ENCODE measurements at regions not wholly inside any gene's neighbourhood (a gene's known extent, or its start where the extent isn't known, plus 50 kb on each side); places are given as distances from the start of the nearest gene placed in this dataset.

GRCh38 chr3:144650380-144650779, 678.8 kb downstream of the DIPK2A start:
- no peaks in the 10 kb centered on the region for H3K27me3 ChIP-seq (ENCODE audit: insufficient read depth, insufficient read length)
- DNase-seq (ENCODE audit: low read depth, low spot score), result no peak

GRCh38 chr3:144652573-144652972, 681.0 kb downstream of the DIPK2A start:
- Histone ChIP-seq H3K9me3 (ENCODE audit: insufficient read depth, low read length) (no peaks in the 10 kb centered on the region), H3K27me3 (ENCODE audit: insufficient read depth, insufficient read length) (no peaks in the 10 kb centered on the region), H3K36me3 (ENCODE audit: insufficient read depth, insufficient read length, low read length) (no peaks in the 10 kb centered on the region), H3K4me1 (ENCODE audit: insufficient read depth, insufficient read length) (no peaks in the 10 kb centered on the region), H3K9ac (ENCODE audit: insufficient read length, low read depth) (no peak overlapping the region), H3K4me3 (ENCODE audit: insufficient read length, low read depth) (no peak overlapping the region)
- DNase-seq (ENCODE audit: low read depth, low spot score), result no peak
- TF ChIP-seq SUZ12 (IDR thresholded peaks at IDR 0.05; ENCODE audit: extremely low read depth, insufficient read depth, insufficient read length), result no peak
- TF ChIP-seq YY1 (IDR thresholded peaks at IDR 0.05; ENCODE audit: insufficient read depth, insufficient read length), result no peak
- TF ChIP-seq ZNF274 (IDR thresholded peaks at IDR 0.05; ENCODE audit: low read depth, low read length), result no peak

More at GRCh38 chr3:144650380-144650779, 678.8 kb downstream of the DIPK2A start:
- no peak for TF ChIP-seq ZNF274 (IDR thresholded peaks at IDR 0.05; ENCODE audit: low read depth, low read length)
- no peak for TF ChIP-seq SUZ12 (IDR thresholded peaks at IDR 0.05; ENCODE audit: extremely low read depth, insufficient read depth, insufficient read length)
- TF ChIP-seq YY1 (IDR thresholded peaks at IDR 0.05; ENCODE audit: insufficient read depth, insufficient read length), result no peak
- Histone ChIP-seq H3K9me3 (ENCODE audit: insufficient read depth, low read length) (no peaks in the 10 kb centered on the region), H3K4me1 (ENCODE audit: insufficient read depth, insufficient read length) (no peaks in the 10 kb centered on the region), H3K9ac (ENCODE audit: insufficient read length, low read depth) (no peak overlapping the region), H3K36me3 (ENCODE audit: insufficient read depth, insufficient read length, low read length) (no peaks in the 10 kb centered on the region), H3K4me3 (ENCODE audit: insufficient read length, low read depth) (no peak overlapping the region)

GRCh38 chr3:144655423-144655822, 683.8 kb downstream of the DIPK2A start:
- Histone ChIP-seq H3K9ac (ENCODE audit: insufficient read length, low read depth) (no peak overlapping the region), H3K27me3 (ENCODE audit: insufficient read depth, insufficient read length) (no peaks in the 10 kb centered on the region), H3K9me3 (ENCODE audit: insufficient read depth, low read length) (no peaks in the 10 kb centered on the region), H3K4me3 (ENCODE audit: insufficient read length, low read depth) (no peak overlapping the region), H3K36me3 (ENCODE audit: insufficient read depth, insufficient read length, low read length) (no peaks in the 10 kb centered on the region), H3K4me1 (ENCODE audit: insufficient read depth, insufficient read length) (no peaks in the 10 kb centered on the region)
- no peak for DNase-seq (ENCODE audit: low read depth, low spot score)
- TF ChIP-seq SUZ12 (IDR thresholded peaks at IDR 0.05; ENCODE audit: extremely low read depth, insufficient read depth, insufficient read length), result no peak
- TF ChIP-seq YY1 (IDR thresholded peaks at IDR 0.05; ENCODE audit: insufficient read depth, insufficient read length), result no peak
- TF ChIP-seq ZNF274 (IDR thresholded peaks at IDR 0.05; ENCODE audit: low read depth, low read length), result no peak

- no peaks in the 10 kb centered on the region for H3K4me1 ChIP-seq (ENCODE audit: insufficient read depth, insufficient read length)
- no peak for DNase-seq (ENCODE audit: low read depth, low spot score)
- H3K9me3 ChIP-seq (ENCODE audit: insufficient read depth, low read length), result peaks cover 8% of the 10 kb centered on the region; the same call in 1 of the 2 replicates
- H3K27me3 ChIP-seq (ENCODE audit: insufficient read depth, insufficient read length), result no peaks in the 10 kb centered on the region
- no peak overlapping the region for H3K4me3 ChIP-seq (ENCODE audit: insufficient read length, low read depth)
- no peaks in the 10 kb centered on the region for H3K36me3 ChIP-seq (ENCODE audit: insufficient read depth, insufficient read length, low read length)
- TF ChIP-seq ZNF274 (IDR thresholded peaks at IDR 0.05; ENCODE audit: low read depth, low read length) (no peak), SUZ12 (IDR thresholded peaks at IDR 0.05; ENCODE audit: extremely low read depth, insufficient read depth, insufficient read length) (no peak), YY1 (IDR thresholded peaks at IDR 0.05; ENCODE audit: insufficient read depth, insufficient read length) (no peak)
- no peak overlapping the region for H3K9ac ChIP-seq (ENCODE audit: insufficient read length, low read depth)
Observed at GRCh38 chr3:144660186-144660585, 688.6 kb downstream of the DIPK2A start.

- no peaks in the 10 kb centered on the region for H3K36me3 ChIP-seq (ENCODE audit: insufficient read depth, insufficient read length, low read length)
- no peaks in the 10 kb centered on the region for H3K27me3 ChIP-seq (ENCODE audit: insufficient read depth, insufficient read length)
- H3K4me1 ChIP-seq (ENCODE audit: insufficient read depth, insufficient read length), result no peaks in the 10 kb centered on the region
- H3K9me3 ChIP-seq (ENCODE audit: insufficient read depth, low read length), result peaks cover 23% of the 10 kb centered on the region; the same call in 1 of the 2 replicates
- no peak overlapping the region for H3K9ac ChIP-seq (ENCODE audit: insufficient read length, low read depth)
- DNase-seq (ENCODE audit: low read depth, low spot score), result no peak
- TF ChIP-seq ZNF274 (IDR thresholded peaks at IDR 0.05; ENCODE audit: low read depth, low read length) (no peak), YY1 (IDR thresholded peaks at IDR 0.05; ENCODE audit: insufficient read depth, insufficient read length) (no peak), SUZ12 (IDR thresholded peaks at IDR 0.05; ENCODE audit: extremely low read depth, insufficient read depth, insufficient read length) (no peak)
- no peak overlapping the region for H3K4me3 ChIP-seq (ENCODE audit: insufficient read length, low read depth)
Observed at GRCh38 chr3:144662729-144663128, 691.1 kb downstream of the DIPK2A start.

- Histone ChIP-seq H3K27me3 (ENCODE audit: insufficient read depth, insufficient read length) (no peaks in the 10 kb centered on the region), H3K9me3 (ENCODE audit: insufficient read depth, low read length) (peaks cover 23% of the 10 kb centered on the region; the same call in 1 of the 2 replicates), H3K36me3 (ENCODE audit: insufficient read depth, insufficient read length, low read length) (no peaks in the 10 kb centered on the region), H3K9ac (ENCODE audit: insufficient read length, low read depth) (no peak overlapping the region), H3K4me3 (ENCODE audit: insufficient read length, low read depth) (no peak overlapping the region), H3K4me1 (ENCODE audit: insufficient read depth, insufficient read length) (no peaks in the 10 kb centered on the region)
- no peak for TF ChIP-seq ZNF274 (IDR thresholded peaks at IDR 0.05; ENCODE audit: low read depth, low read length)
- no peak for TF ChIP-seq SUZ12 (IDR thresholded peaks at IDR 0.05; ENCODE audit: extremely low read depth, insufficient read depth, insufficient read length)
- no peak for TF ChIP-seq YY1 (IDR thresholded peaks at IDR 0.05; ENCODE audit: insufficient read depth, insufficient read length)
- no peak for DNase-seq (ENCODE audit: low read depth, low spot score)
Observed at GRCh38 chr3:144663456-144664436, 692.1 kb downstream of the DIPK2A start.

- H3K9ac ChIP-seq (ENCODE audit: insufficient read length, low read depth), result no peak overlapping the region
- TF ChIP-seq ZNF274 (IDR thresholded peaks at IDR 0.05; ENCODE audit: low read depth, low read length) (no peak), SUZ12 (IDR thresholded peaks at IDR 0.05; ENCODE audit: extremely low read depth, insufficient read depth, insufficient read length) (no peak), YY1 (IDR thresholded peaks at IDR 0.05; ENCODE audit: insufficient read depth, insufficient read length) (no peak)
Observed at GRCh38 chr3:144665567-144666053, 694.0 kb downstream of the DIPK2A start.

More at GRCh38 chr3:144665567-144666053, 694.0 kb downstream of the DIPK2A start:
- DNase-seq (ENCODE audit: low read depth, low spot score), result no peak
- H3K9me3 ChIP-seq (ENCODE audit: insufficient read depth, low read length), result peaks cover 23% of the 10 kb centered on the region; the same call in 1 of the 2 replicates
- no peaks in the 10 kb centered on the region for H3K4me1 ChIP-seq (ENCODE audit: insufficient read depth, insufficient read length)
- no peak overlapping the region for H3K4me3 ChIP-seq (ENCODE audit: insufficient read length, low read depth)
- no peaks in the 10 kb centered on the region for H3K27me3 ChIP-seq (ENCODE audit: insufficient read depth, insufficient read length)
- no peaks in the 10 kb centered on the region for H3K36me3 ChIP-seq (ENCODE audit: insufficient read depth, insufficient read length, low read length)

All from NT2/D1 (cell line).